ENCODE measurements at regions not wholly inside any gene's neighbourhood (a gene's known extent, or its start where the extent isn't known, plus 50 kb on each side); places are given as distances from the start of the nearest gene placed in this dataset.

DNA sequence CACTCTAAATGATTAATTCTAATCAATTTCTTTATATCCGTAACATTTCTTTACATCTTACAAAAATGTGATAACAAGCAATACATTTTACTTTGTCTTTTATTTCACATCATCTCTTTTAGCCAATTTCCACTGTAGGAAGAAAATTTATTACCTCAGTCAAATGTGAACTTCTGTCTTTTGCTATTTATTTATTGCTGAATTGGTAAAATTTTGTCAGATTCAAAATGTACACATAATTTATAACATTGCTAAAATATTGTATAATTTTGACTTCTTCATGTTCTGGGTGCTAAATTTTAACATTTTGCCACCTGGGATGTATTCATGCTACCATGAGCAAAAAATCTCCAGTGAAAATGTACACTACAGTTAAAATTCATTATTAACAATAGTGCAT is 158.0 kb downstream of the HGF start:
- H3K27me3 Mint-ChIP-seq (ENCODE audit: unreplicated experiment): no peaks in the 10 kb centered on the region
- CTCF ChIA-PET: no interaction called here
- H3K9me3 Mint-ChIP-seq (ENCODE audit: low read depth, unreplicated experiment): no peaks in the 10 kb centered on the region
- no peak overlapping the region for H3K27ac Mint-ChIP-seq (ENCODE audit: unreplicated experiment)
- no peaks in the 10 kb centered on the region for H3K36me3 Mint-ChIP-seq (ENCODE audit: insufficient read depth, unreplicated experiment)
- H3K4me1 Mint-ChIP-seq (ENCODE audit: low read depth, unreplicated experiment): peaks cover 31% of the 10 kb centered on the region
- no peak overlapping the region for H3K4me3 Mint-ChIP-seq (ENCODE audit: low read depth, unreplicated experiment)
- no TSS peak for BruUV-seq (replicated peaks)
- intact Hi-C loops (cut with micrococcal nuclease; ENCODE audit: unreplicated experiment): no loop called here
- TF ChIP-seq, protein P1, sequence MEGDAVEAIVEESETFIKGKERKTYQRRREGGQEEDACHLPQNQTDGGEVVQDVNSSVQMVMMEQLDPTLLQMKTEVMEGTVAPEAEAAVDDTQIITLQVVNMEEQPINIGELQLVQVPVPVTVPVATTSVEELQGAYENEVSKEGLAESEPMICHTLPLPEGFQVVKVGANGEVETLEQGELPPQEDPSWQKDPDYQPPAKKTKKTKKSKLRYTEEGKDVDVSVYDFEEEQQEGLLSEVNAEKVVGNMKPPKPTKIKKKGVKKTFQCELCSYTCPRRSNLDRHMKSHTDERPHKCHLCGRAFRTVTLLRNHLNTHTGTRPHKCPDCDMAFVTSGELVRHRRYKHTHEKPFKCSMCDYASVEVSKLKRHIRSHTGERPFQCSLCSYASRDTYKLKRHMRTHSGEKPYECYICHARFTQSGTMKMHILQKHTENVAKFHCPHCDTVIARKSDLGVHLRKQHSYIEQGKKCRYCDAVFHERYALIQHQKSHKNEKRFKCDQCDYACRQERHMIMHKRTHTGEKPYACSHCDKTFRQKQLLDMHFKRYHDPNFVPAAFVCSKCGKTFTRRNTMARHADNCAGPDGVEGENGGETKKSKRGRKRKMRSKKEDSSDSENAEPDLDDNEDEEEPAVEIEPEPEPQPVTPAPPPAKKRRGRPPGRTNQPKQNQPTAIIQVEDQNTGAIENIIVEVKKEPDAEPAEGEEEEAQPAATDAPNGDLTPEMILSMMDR (IDR thresholded peaks at IDR 0.05; ENCODE audit: unreplicated experiment): no peak
- DNase-seq: no peak

DNA sequence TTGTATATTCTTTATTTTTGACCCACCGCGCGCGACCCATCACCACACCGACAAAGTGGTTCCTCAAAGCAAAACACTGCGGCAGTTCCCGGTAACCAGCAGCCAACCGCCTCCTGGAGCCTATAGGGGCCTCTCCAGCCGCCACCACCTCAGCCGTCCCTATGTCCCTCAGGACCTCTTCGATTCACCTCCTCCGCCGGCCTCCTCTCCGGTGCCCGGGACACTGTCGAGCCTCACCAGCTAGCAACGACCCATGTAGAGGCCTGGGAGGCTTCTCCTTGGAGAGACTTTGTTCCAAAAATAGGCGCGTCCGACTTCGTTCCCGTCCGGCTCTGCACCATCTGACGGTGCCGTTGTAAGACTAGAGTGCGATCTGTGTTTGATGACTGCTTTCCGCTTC is 158.8 kb downstream of the HGF start:
- Mint-ChIP-seq H3K27me3 (ENCODE audit: unreplicated experiment) (no peaks in the 10 kb centered on the region), H3K9me3 (ENCODE audit: low read depth, unreplicated experiment) (no peaks in the 10 kb centered on the region), H3K4me1 (ENCODE audit: low read depth, unreplicated experiment) (peaks cover 28% of the 10 kb centered on the region), H3K36me3 (ENCODE audit: insufficient read depth, unreplicated experiment) (no peaks in the 10 kb centered on the region), H3K4me3 (ENCODE audit: low read depth, unreplicated experiment) (no peak overlapping the region), H3K27ac (ENCODE audit: unreplicated experiment) (no peak overlapping the region)
- BruUV-seq (replicated peaks): no TSS peak
- DNase-seq: no peak
- TF ChIP-seq, protein P1 (IDR thresholded peaks at IDR 0.05; ENCODE audit: unreplicated experiment): no peak
- CTCF ChIA-PET: no interaction called here
- intact Hi-C loops (cut with micrococcal nuclease; ENCODE audit: unreplicated experiment): no loop called here

DNA sequence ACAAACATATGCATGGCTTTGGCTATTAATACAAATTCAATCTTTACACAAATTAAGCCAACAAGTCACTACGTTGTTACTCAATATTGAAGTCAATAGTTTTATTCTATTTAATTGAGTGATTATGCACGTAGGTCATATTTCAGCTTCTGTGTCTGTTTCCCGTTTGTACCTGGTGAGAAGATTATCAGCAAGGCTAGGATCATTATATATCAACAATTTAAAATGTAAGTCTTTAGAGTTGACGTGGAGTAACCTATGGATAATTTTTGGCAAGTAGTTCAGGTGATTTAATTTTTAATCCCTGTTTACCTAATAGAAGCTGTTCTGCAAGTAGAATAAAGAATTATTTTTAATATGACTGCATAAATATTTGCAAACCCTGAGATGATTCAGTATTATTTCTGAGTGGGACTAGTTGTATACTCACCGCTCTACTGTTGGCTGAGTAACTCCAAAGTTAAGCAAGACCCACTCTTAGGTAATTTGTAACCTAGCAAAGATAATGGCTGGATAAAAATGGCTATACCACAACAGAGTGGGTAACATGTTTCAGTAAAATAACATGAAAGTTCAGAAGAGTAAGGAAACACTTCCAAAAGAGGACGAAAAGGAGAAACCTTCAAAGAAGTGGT is 161.0 kb downstream of the HGF start:
- TF ChIP-seq, protein P1 (IDR thresholded peaks at IDR 0.05; ENCODE audit: unreplicated experiment): no peak
- Mint-ChIP-seq H3K36me3 (ENCODE audit: insufficient read depth, unreplicated experiment) (no peaks in the 10 kb centered on the region), H3K9me3 (ENCODE audit: low read depth, unreplicated experiment) (no peaks in the 10 kb centered on the region), H3K27me3 (ENCODE audit: unreplicated experiment) (no peaks in the 10 kb centered on the region), H3K4me3 (ENCODE audit: low read depth, unreplicated experiment) (no peak overlapping the region), H3K4me1 (ENCODE audit: low read depth, unreplicated experiment) (peaks cover 19% of the 10 kb centered on the region), H3K27ac (ENCODE audit: unreplicated experiment) (peak overlapping the region; percentile 73)
- CTCF ChIA-PET: no interaction called here
- DNase-seq: no peak
- intact Hi-C loops (cut with micrococcal nuclease; ENCODE audit: unreplicated experiment): no loop called here
- BruUV-seq (replicated peaks): no TSS peak

DNA sequence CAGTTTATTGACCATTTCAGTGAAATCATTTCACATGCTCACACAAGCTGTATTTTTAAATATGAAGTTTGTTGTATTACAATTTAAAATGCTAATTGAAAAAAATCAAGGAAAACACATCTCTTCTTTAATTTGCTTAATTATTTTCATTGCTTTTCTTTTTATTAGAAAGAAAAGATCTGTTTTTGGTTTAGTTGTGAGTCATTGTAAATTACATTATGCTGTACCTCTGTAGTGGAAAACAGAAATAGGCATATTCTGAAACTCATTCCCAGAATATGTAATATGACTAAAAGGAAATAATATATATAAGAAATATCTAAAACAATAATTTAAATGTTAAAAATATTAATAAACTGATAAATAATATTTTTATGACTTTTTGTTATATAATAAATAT is 161.9 kb downstream of the HGF start:
- no TSS peak for BruUV-seq (replicated peaks)
- intact Hi-C loops (cut with micrococcal nuclease; ENCODE audit: unreplicated experiment): no loop called here
- Mint-ChIP-seq H3K4me1 (ENCODE audit: low read depth, unreplicated experiment) (peaks cover 19% of the 10 kb centered on the region), H3K9me3 (ENCODE audit: low read depth, unreplicated experiment) (no peaks in the 10 kb centered on the region), H3K27ac (ENCODE audit: unreplicated experiment) (peak overlapping the region; percentile 73), H3K27me3 (ENCODE audit: unreplicated experiment) (no peaks in the 10 kb centered on the region), H3K36me3 (ENCODE audit: insufficient read depth, unreplicated experiment) (no peaks in the 10 kb centered on the region), H3K4me3 (ENCODE audit: low read depth, unreplicated experiment) (no peak overlapping the region)
- TF ChIP-seq, protein P1 (IDR thresholded peaks at IDR 0.05; ENCODE audit: unreplicated experiment): no peak
- DNase-seq: no peak
- CTCF ChIA-PET: no interaction called here

Data from Calu3 (cell line).